HEK293T (cell line): ENCODE measurements at regions not wholly inside any gene's neighbourhood (a gene's known extent, or its start where the extent isn't known, plus 50 kb on each side); places are given as distances from the start of the nearest gene placed in this dataset.

Source experiments
- ARNT ChIP-seq: fragments of 450-650 bp; IDR thresholded peaks from 2 replicates; pipeline ENCODE4 v1.6.1; 2017; ENCODE audit warnings: mild to moderate bottlenecking
- BHLHE40 ChIP-seq: fragments of 450-650 bp; IDR thresholded peaks from 2 replicates; pipeline ENCODE4 v1.6.1; 2016; ENCODE audit warnings: mild to moderate bottlenecking, moderate library complexity, borderline replicate concordance
- CTBP1 ChIP-seq: fragments of 450-650 bp; IDR thresholded peaks from 2 replicates; pipeline ENCODE4 v1.6.1; 2016; ENCODE audit warnings: borderline replicate concordance
- ELF4 ChIP-seq: fragments of 450-650 bp; IDR thresholded peaks from 2 replicates; pipeline ENCODE4 v1.6.1; 2017; ENCODE audit warnings: antibody characterized with exemption
- FOXA1 ChIP-seq: fragments of 450-650 bp; IDR thresholded peaks from 2 replicates; pipeline ENCODE4 v1.6.1; 2016; ENCODE audit warnings: mild to moderate bottlenecking
- FOXK2 ChIP-seq: fragments of 450-650 bp; IDR thresholded peaks from 2 replicates; pipeline ENCODE4 v1.6.1; 2016; ENCODE audit warnings: mild to moderate bottlenecking
- FOXM1 ChIP-seq: fragments of 450-650 bp; IDR thresholded peaks from 2 replicates; pipeline ENCODE4 v1.6.1; 2017; ENCODE audit warnings: mild to moderate bottlenecking, borderline replicate concordance
- HDGF ChIP-seq: fragments of 450-650 bp; IDR thresholded peaks from 2 replicates; pipeline ENCODE4 v1.6.1; 2017; ENCODE audit warnings: antibody characterized with exemption, borderline replicate concordance
- L3MBTL2 ChIP-seq: fragments of 450-650 bp; conservative IDR thresholded peaks from 2 replicates; pipeline ENCODE4 v1.6.1; 2016; ENCODE audit warnings: mild to moderate bottlenecking
- LEF1 ChIP-seq: fragments of 450-650 bp; IDR thresholded peaks from 2 replicates; pipeline ENCODE4 v1.6.1; 2017; ENCODE audit warnings: mild to moderate bottlenecking, borderline replicate concordance
- SP1 ChIP-seq: fragments of 450-650 bp; IDR thresholded peaks from 2 replicates; pipeline ENCODE4 v1.6.1; 2017
- TARDBP ChIP-seq: fragments of 450-650 bp; IDR thresholded peaks from 2 replicates; pipeline ENCODE4 v1.6.1; 2016
- ZNF384 ChIP-seq: fragments of 450-650 bp; IDR thresholded peaks from 2 replicates; pipeline ENCODE4 v1.6.1; 2016
- TF ChIP-seq, protein P1 (sequence below): fragments of 450-650 bp; IDR thresholded peaks from 2 replicates; pipeline ENCODE4 v1.6.1; 2016

GRCh38 chr4:188433741-188434315, 294.6 kb downstream of the TRIML1 start:
- TF ChIP-seq SP1 (no peak), LEF1 (no peak), FOXA1 (no peak), CTBP1 (no peak), HDGF (no peak), FOXM1 (no peak), L3MBTL2 (no peak), BHLHE40 (no peak), TARDBP (no peak), ZNF384 (no peak), FOXK2 (no peak), ELF4 (no peak), ARNT (no peak)
- TF ChIP-seq, protein P1, sequence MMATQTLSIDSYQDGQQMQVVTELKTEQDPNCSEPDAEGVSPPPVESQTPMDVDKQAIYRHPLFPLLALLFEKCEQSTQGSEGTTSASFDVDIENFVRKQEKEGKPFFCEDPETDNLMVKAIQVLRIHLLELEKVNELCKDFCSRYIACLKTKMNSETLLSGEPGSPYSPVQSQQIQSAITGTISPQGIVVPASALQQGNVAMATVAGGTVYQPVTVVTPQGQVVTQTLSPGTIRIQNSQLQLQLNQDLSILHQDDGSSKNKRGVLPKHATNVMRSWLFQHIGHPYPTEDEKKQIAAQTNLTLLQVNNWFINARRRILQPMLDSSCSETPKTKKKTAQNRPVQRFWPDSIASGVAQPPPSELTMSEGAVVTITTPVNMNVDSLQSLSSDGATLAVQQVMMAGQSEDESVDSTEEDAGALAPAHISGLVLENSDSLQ, result no peak
